ENCODE measurements at regions not wholly inside any gene's neighbourhood (a gene's known extent, or its start where the extent isn't known, plus 50 kb on each side); places are given as distances from the start of the nearest gene placed in this dataset.

DNA sequence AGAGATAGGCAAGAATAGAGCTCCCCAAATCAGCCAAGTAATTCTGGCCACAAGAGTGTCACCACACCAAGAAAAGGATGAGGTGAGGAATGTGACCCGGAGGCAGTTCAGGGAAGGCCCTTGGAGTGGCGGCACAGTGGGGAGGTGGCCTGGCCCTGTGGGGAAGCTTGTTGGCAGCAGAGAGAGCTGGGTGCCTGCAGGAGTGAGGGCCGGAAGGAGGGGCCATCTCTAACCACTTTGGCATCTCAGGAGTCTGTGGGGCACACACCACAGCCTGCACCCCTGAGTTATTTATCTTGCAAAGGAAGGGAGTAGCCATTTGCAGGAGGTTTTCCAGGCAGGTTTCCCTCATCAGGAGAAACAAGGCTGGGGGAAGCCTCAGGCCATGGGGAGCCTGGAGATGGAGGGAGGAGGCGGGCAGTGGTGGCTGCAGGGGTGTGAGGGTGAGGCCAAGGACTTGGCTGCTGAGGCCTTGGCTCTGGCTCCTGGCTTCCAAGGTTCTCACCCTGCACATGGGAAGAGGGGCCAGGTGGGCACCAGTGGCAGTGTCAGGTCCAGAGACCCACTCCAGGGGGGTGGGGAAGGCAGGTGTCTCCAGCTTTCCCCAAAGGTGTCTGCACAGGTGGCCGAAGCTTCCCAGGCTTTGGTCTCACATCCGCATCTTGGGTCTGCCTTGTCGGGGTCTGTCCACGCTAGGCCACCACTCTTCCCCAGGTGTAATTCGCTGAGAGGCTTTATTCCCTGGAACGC lies 370.2 kb downstream of the CTTN start:
- DNase-seq, result no peak
- TF ChIP-seq, protein P1, sequence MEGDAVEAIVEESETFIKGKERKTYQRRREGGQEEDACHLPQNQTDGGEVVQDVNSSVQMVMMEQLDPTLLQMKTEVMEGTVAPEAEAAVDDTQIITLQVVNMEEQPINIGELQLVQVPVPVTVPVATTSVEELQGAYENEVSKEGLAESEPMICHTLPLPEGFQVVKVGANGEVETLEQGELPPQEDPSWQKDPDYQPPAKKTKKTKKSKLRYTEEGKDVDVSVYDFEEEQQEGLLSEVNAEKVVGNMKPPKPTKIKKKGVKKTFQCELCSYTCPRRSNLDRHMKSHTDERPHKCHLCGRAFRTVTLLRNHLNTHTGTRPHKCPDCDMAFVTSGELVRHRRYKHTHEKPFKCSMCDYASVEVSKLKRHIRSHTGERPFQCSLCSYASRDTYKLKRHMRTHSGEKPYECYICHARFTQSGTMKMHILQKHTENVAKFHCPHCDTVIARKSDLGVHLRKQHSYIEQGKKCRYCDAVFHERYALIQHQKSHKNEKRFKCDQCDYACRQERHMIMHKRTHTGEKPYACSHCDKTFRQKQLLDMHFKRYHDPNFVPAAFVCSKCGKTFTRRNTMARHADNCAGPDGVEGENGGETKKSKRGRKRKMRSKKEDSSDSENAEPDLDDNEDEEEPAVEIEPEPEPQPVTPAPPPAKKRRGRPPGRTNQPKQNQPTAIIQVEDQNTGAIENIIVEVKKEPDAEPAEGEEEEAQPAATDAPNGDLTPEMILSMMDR (IDR thresholded peaks at IDR 0.05; ENCODE audit: control extremely low read depth, extremely low read depth), result no peak
- Histone ChIP-seq H3K27ac (ENCODE audit: low read depth in 1 of 2, low read length in 1 of 2) (no peak overlapping the region), H3K9ac (ENCODE audit: insufficient read depth in 1 of 2, low read length in 2 of 2) (no peak overlapping the region), H3K36me3 (ENCODE audit: control insufficient read depth in 4 of 4, insufficient read depth in 4 of 4, low read length in 4 of 4) (no peaks in the 10 kb centered on the region), H3K4me3 (no peak overlapping the region), H3K9me3 (ENCODE audit: control insufficient read depth in 4 of 4, insufficient read depth in 3 of 4, low read length in 3 of 4) (peaks cover 0 to 6% (median 0%) of the 10 kb centered on the region in 4 donors), H3K27me3 (ENCODE audit: control insufficient read depth in 3 of 3, insufficient read depth in 3 of 3, low read length in 2 of 3) (no peaks in the 10 kb centered on the region), H3K4me1 (ENCODE audit: control insufficient read depth in 5 of 5, insufficient read depth in 5 of 5, low read length in 5 of 5) (no peaks in the 10 kb centered on the region)
- WGBS, 2 donors, result 92 to 94% methylated on average over 10 of the region's 10 CpGs
- no peak for ATAC-seq (ENCODE audit: insufficient read depth, low FRiP score)

DNA sequence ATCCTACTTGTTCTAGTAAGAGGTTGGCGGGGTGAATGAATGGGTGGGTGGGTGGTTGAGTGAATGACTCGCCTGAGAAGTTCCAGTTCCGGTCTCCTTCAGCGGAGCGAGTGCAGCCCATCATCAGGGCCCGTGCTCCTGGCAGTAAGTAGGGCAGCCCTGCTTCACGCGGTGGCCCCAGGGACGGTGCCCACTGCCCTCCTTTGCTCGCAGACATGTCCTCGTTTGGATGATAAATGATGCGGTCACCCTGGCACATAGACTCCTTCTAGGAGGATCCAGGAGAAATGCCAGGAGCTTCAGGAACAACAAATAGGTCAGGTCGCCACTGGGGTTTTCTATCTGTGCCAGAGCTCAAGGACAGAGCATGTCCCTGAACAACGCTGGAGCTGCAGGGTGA lies 370.8 kb downstream of the CTTN start:
- Histone ChIP-seq H3K9me3 (ENCODE audit: control insufficient read depth in 4 of 4, insufficient read depth in 3 of 4, low read length in 3 of 4) (peaks cover 0 to 6% (median 0%) of the 10 kb centered on the region in 4 donors), H3K27me3 (ENCODE audit: control insufficient read depth in 3 of 3, insufficient read depth in 3 of 3, low read length in 2 of 3) (no peaks in the 10 kb centered on the region), H3K4me1 (ENCODE audit: control insufficient read depth in 5 of 5, insufficient read depth in 5 of 5, low read length in 5 of 5) (no peaks in the 10 kb centered on the region), H3K27ac (ENCODE audit: low read depth in 1 of 2, low read length in 1 of 2) (no peak overlapping the region), H3K4me3 (no peak overlapping the region), H3K36me3 (ENCODE audit: control insufficient read depth in 4 of 4, insufficient read depth in 4 of 4, low read length in 4 of 4) (no peaks in the 10 kb centered on the region), H3K9ac (ENCODE audit: insufficient read depth in 1 of 2, low read length in 2 of 2) (no peak overlapping the region)
- TF ChIP-seq, protein P1 (IDR thresholded peaks at IDR 0.05; ENCODE audit: control extremely low read depth, extremely low read depth), result no peak
- WGBS, 2 donors, result 85 to 89% methylated on average over 14 of the region's 14 CpGs
- ATAC-seq (ENCODE audit: insufficient read depth, low FRiP score), result no peak
- DNase-seq, result no peak

DNA sequence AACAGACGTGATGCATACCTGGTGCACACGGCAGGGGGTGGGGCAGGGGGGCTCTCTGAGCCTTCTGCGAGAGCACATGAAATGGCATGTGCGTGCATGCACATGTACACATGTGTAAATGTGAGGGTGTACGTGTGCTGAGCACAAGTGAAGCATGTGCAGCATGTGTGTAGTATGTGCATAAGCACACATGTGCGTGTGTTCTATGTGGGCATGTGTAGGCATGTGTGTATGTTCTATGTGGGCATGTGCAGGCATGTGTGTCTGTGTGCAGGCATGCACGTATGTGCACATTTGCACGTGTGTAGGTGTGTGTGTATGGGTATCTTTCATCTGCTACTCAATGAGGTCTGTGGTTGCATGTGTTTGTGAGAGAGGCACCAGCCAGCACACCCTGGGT lies 371.2 kb downstream of the CTTN start:
- no peak overlapping the region for H3K4me3 ChIP-seq
- TF ChIP-seq, protein P1 (IDR thresholded peaks at IDR 0.05; ENCODE audit: control extremely low read depth, extremely low read depth), result no peak
- DNase-seq, result no peak
- H3K27ac ChIP-seq (ENCODE audit: low read depth in 1 of 2, low read length in 1 of 2), result no peak overlapping the region
- H3K9me3 ChIP-seq (ENCODE audit: control insufficient read depth in 4 of 4, insufficient read depth in 3 of 4, low read length in 3 of 4), result peaks cover 0 to 6% (median 0%) of the 10 kb centered on the region in 4 donors
- H3K9ac ChIP-seq (ENCODE audit: insufficient read depth in 1 of 2, low read length in 2 of 2), result no peak overlapping the region
- H3K4me1 ChIP-seq (ENCODE audit: control insufficient read depth in 5 of 5, insufficient read depth in 5 of 5, low read length in 5 of 5), result no peaks in the 10 kb centered on the region
- WGBS, 2 donors, result 86 to 94% methylated on average over 8 of the region's 8 CpGs
- no peak for ATAC-seq (ENCODE audit: insufficient read depth, low FRiP score)
- H3K36me3 ChIP-seq (ENCODE audit: control insufficient read depth in 4 of 4, insufficient read depth in 4 of 4, low read length in 4 of 4), result no peaks in the 10 kb centered on the region
- H3K27me3 ChIP-seq (ENCODE audit: control insufficient read depth in 3 of 3, insufficient read depth in 3 of 3, low read length in 2 of 3), result no peaks in the 10 kb centered on the region

All from lung (tissue), 11 donors.